Right cardiac atrium (tissue), 5 donors: ENCODE measurements at regions not wholly inside any gene's neighbourhood (a gene's known extent, or its start where the extent isn't known, plus 50 kb on each side); places are given as distances from the start of the nearest gene placed in this dataset.
A peak's percentile ranks its signal among the peaks of the same experiment; 100 is the strongest.
"Not testable (repeated sequence)": the region's sequence is repeated elsewhere in the genome, so short reads cannot be mapped to it uniquely, and the experiment has no call there.

Experiments
- ATAC-seq, 2 donors: fragments of 200-7000 bp; cut with Tn5 transposase; one replicate each; pipeline versions ENCODE4 v1.8.0 to v1.9.1; 2020; ENCODE audit warnings: moderate library complexity in 2 of 2, mild to moderate bottlenecking in 1 of 2
- DNase-seq, 3 donors: peaks; one replicate each; pipeline ENCODE4 v3.0.0-alpha.2; 2020
- H3K27ac ChIP-seq: one replicate; pipeline ENCODE4 v1.5.1; 2013; ENCODE audit warnings: mild to moderate bottlenecking, low read length, control low read depth, moderate library complexity
- H3K27me3 ChIP-seq: one replicate; pipeline ENCODE4 v1.6.1; 2013; ENCODE audit not compliant: control insufficient read depth, insufficient read depth
- H3K4me1 ChIP-seq: one replicate; pipeline ENCODE4 v1.6.1; 2013; ENCODE audit warnings: low read length; ENCODE audit not compliant: control insufficient read depth, insufficient read depth
- H3K4me3 ChIP-seq: one replicate; pipeline ENCODE4 v1.5.1; 2013; ENCODE audit warnings: low read length, control low read depth
- H3K9me3 ChIP-seq: one replicate; pipeline ENCODE4 v1.6.1; 2013; ENCODE audit warnings: low read length; ENCODE audit not compliant: control insufficient read depth
- WGBS: extraction: QIAGEN DNeasy Blood & Tissue Kit; methylation state at CpG from one replicate; pipeline ENCODE4 v1.1.7; 2013; 5-methylcytosine and 5-hydroxymethylcytosine counted together
- intact Hi-C, 4 donors: fragments of 100-400 bp; cut with DNase I; formaldehyde crosslinking; loops; one replicate each; pipeline versions ENCODE4 v1.11.0 to v1.14.0; 2022 to 2023
- donor health status: healthy with polysubstance abuse.
- donor health status: DM: no; HTN: yes; CAD: no.
- donor health status: DM: no; HTN: no; CAD: no.
- donor health status: DM: no; HTN: yes; CAD: no; lungs with severe emphysema.
- donor health status: DM: yes; HTN: yes; CAD: no.

DNA sequence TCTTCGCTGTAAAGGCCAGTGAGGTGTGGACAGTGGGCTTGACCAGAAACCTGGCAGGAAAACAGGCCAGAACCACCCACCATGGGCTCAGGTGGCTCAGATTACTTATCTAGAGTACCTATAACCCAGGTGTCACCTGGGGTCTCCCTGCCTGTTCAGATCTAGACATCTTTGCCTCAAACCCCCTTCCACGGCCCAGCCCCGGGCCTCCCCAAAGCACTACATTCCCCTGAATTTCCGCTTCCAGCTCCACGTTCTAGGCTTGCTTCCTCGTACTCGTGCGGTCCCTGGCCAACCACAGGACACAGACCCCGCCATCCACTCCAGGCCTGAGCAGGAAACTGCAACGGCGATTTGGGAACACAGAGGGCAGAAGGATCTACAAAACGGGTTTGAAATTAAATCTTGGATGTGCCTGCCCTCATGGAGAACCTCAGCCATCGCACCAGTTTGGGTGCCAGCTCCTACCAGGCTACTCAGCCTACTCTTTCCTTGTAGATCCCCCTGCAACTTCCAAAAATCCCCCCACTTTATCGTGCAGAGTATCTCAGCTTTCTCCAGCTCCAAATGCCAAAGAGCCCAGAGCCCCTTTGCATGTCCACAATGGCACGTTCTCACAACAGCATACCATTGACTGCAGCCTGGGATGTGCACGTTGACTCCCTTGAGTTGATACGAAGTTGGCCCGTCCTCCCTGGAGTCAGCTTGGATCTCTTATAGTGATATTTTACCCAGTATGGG is 62.7 kb upstream of the CACUL1 start:
- no peaks in the 10 kb centered on the region for H3K9me3 ChIP-seq
- DNase-seq (no peak), ATAC-seq (no peak)
- intact Hi-C loops, result no loop called here
- no peaks in the 10 kb centered on the region for H3K27me3 ChIP-seq
- no peaks in the 10 kb centered on the region for H3K4me1 ChIP-seq
- no peak overlapping the region for H3K4me3 ChIP-seq
- H3K27ac ChIP-seq, result no peak overlapping the region
- 87% methylated on average over 18 of the region's 18 CpGs for WGBS

GRCh38 chr10:118818621-118819221 is 64.0 kb upstream of the CACUL1 start:
- no peaks in the 10 kb centered on the region for H3K4me1 ChIP-seq
- no peaks in the 10 kb centered on the region for H3K27me3 ChIP-seq
- WGBS, result 74% methylated on average over 17 of the region's 17 CpGs
- no peak overlapping the region for H3K27ac ChIP-seq
- intact Hi-C loops, result no loop called here
- H3K9me3 ChIP-seq, result no peaks in the 10 kb centered on the region
- H3K4me3 ChIP-seq, result no peak overlapping the region
- ATAC-seq (peak in 1 of 2 donors; percentile 44), DNase-seq (no peak)

GRCh38 chr10:118820326-118821116 is 65.8 kb upstream of the CACUL1 start:
- WGBS, result 88% methylated on average over 16 of the region's 16 CpGs
- H3K27me3 ChIP-seq, result no peaks in the 10 kb centered on the region
- H3K4me3 ChIP-seq, result no peak overlapping the region
- H3K9me3 ChIP-seq, result no peaks in the 10 kb centered on the region
- H3K4me1 ChIP-seq, result no peaks in the 10 kb centered on the region
- no peak overlapping the region for H3K27ac ChIP-seq
- ATAC-seq, result no peak
- DNase-seq, result no peak
- intact Hi-C loops, result no loop called here

DNA sequence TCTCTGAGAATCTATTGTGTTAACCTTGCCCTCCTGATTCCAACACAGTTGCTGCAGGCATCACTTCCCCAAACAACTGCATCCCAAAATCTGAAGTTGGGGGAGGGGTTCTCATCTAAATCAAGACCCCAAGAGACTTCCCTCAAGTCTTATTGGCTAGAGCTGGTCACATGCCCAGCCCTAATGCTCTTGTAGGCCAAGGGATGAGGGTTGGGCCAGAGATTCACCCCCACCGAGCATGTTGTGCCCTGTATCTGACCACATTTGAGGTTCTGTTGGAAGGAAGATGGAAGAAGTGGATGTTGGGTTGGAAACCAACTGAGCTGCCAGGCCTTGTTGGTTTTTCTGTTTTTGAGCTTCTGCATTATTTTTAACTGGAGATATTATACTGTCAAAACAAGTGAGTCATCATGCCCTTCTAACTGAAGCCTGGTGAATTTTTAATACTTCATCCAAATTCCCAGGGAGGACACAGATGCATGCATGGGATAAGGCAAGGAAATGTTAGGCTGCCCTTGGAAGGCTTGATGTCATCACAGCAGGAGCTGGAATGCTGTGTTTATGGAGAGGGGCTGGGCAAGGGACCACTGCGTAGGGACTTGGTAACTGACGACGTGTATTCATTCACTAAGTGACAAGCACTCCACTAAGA is 68.6 kb upstream of the CACUL1 start:
- no peak for ATAC-seq
- Histone ChIP-seq H3K9me3 (no peaks in the 10 kb centered on the region), H3K4me1 (no peaks in the 10 kb centered on the region), H3K27ac (no peak overlapping the region), H3K4me3 (no peak overlapping the region), H3K27me3 (no peaks in the 10 kb centered on the region)
- 84% methylated on average over 4 of the region's 4 CpGs for WGBS
- intact Hi-C loops, result no loop called here
- DNase-seq, result no peak

DNA sequence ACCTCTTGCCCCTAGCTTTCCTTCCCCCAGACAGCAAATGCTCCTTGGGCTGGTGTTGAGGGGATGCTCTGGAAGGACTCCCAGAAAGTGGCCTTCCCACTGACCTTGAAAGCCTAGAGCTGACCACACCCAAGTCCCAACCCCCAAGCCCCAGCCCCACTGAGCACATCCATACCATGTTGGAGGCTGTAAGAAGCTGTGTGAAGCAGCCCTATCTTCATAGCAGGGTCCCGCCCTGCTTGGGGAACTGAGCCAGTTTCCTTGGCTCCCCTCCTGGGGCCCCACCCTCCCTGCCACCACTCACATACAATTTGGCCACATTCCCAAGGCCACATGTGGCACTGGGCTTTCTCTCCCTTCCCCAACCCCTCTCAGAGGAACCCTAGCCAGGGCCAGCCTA is 72.3 kb upstream of the CACUL1 start:
- no peak for ATAC-seq
- Histone ChIP-seq H3K4me3 (no peak overlapping the region), H3K27me3 (no peaks in the 10 kb centered on the region), H3K4me1 (no peaks in the 10 kb centered on the region), H3K27ac (no peak overlapping the region), H3K9me3 (no peaks in the 10 kb centered on the region)
- no peak for DNase-seq
- intact Hi-C loops, result no loop called here
- WGBS, result 74% methylated on average over 1 of the region's 1 CpG

- H3K4me1 ChIP-seq, result peaks cover 3% of the 10 kb centered on the region
- no peak overlapping the region for H3K4me3 ChIP-seq
- no peak for ATAC-seq
- no peaks in the 10 kb centered on the region for H3K9me3 ChIP-seq
- no peaks in the 10 kb centered on the region for H3K27me3 ChIP-seq
- intact Hi-C loops, result no loop called here
- 83% methylated on average over 7 of the region's 7 CpGs for WGBS
- no peak overlapping the region for H3K27ac ChIP-seq
- DNase-seq, result no peak
These were observed 72.8 kb upstream of the CACUL1 start for GRCh38 chr10:118827466-118828155.

DNA sequence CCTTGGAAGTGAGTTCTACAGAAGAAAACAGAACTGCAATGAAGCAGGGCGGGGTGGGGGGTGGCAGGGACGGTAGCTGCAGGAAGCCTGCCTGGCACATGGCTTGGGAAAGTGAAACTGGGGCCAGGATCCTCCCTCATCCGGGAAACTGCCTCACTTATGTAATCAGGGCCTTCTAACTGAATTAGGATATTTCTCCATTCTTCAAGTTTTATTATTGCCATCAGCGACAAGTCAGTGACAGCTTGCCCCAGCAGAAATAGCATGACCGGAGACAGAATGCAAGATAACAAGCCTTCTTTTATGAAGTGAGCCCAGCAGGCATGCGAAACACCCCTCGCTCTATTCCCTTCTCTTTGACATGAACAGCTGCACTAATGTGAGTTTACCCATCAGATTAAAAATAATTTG is 77.5 kb upstream of the CACUL1 start:
- Histone ChIP-seq H3K27ac (no peak overlapping the region), H3K9me3 (no peaks in the 10 kb centered on the region), H3K27me3 (no peaks in the 10 kb centered on the region), H3K4me3 (no peak overlapping the region), H3K4me1 (peaks cover 3% of the 10 kb centered on the region)
- ATAC-seq, result peak; percentile 85 to 88
- 20% methylated on average over 7 of the region's 7 CpGs for WGBS
- intact Hi-C loops, result no loop called here
- DNase-seq, result peak; percentile 69 to 89 (median 85)

- H3K9me3 ChIP-seq, H3K27ac ChIP-seq, H3K27me3 ChIP-seq, DNase-seq, H3K4me3 ChIP-seq, H3K4me1 ChIP-seq, intact Hi-C loops, ATAC-seq: not testable (repeated sequence)
- WGBS, result 95% methylated on average over 5 of the region's 5 CpGs
These were observed 79.6 kb upstream of the CACUL1 start for GRCh38 chr10:118834370-118834769.

DNA sequence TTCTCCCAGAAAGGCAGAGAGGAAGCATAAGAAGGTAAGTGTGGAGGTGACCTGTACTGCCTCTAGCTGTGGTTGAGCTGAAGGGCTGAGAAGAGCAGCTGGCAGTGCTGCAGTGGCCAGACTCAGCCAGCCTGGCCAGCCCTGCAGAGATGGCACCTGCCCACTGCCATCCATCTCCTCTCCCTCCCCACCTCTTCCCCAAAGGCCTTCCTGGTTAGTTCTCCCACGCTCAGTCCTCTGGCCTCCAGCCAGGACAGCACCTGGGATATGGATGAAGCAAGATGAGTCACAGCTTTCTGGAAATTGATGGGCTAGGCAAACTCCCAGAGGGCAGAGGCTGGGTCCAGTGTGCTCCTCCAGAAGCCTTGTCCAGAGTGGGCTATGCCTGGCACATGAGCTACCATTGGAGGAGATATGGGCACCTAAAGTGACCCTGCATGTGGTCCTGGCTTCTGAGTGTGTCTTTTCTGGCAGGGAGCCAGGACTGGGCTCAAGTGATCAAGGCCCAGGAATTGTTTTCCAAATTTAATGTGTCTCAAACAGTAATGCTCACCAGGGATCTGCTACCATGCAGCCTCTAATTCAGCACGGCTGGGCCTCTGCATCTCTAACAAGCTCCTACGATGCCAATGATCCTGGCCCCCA is 81.0 kb upstream of the CACUL1 start:
- intact Hi-C loops, result no loop called here
- no peaks in the 10 kb centered on the region for H3K27me3 ChIP-seq
- no peak overlapping the region for H3K4me3 ChIP-seq
- H3K4me1 ChIP-seq, result peaks cover 3% of the 10 kb centered on the region
- no peaks in the 10 kb centered on the region for H3K9me3 ChIP-seq
- H3K27ac ChIP-seq, result no peak overlapping the region
- no peak for DNase-seq
- WGBS, result 57% methylated on average over 3 of the region's 3 CpGs
- ATAC-seq, result no peak

DNA sequence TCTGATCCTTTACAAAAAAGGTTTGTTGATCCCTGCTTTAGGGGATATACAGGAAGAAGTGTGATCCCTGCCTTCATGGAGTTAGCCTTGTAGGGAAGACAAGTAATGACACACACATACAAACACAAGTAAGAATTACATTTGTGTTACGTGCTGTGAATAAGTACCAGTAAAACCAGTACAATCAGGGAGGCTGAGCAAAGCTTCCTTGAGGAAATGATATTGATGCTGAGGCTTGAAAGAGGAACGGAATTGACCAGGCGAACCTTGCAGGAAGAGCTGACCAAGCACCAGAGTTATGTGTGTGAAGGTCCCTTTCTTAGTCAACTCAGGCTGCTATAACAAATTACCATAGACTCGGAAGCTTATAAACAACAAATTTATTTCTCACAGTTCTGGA is 83.6 kb upstream of the CACUL1 start:
- Histone ChIP-seq H3K4me1 (no peaks in the 10 kb centered on the region), H3K9me3 (no peaks in the 10 kb centered on the region), H3K27me3 (no peaks in the 10 kb centered on the region), H3K4me3 (no peak overlapping the region), H3K27ac (no peak overlapping the region)
- 85% methylated on average over 4 of the region's 4 CpGs for WGBS
- DNase-seq, result no peak
- intact Hi-C loops, result no loop called here
- ATAC-seq, result no peak
